ENCODE measurements at regions not wholly inside any gene's neighbourhood (a gene's known extent, or its start where the extent isn't known, plus 50 kb on each side); places are given as distances from the start of the nearest gene placed in this dataset.

- TF ChIP-seq CTCF (IDR thresholded peaks at IDR 0.05) (no peak), CHD2 (IDR thresholded peaks at IDR 0.05; ENCODE audit: low read length, partially characterized antibody) (no peak), REST (IDR thresholded peaks at IDR 0.05; ENCODE audit: low read depth, low read length) (no peak), RFX5 (IDR thresholded peaks at IDR 0.05; ENCODE audit: low read length) (no peak), NRF1 (IDR thresholded peaks at IDR 0.05; ENCODE audit: low read depth, low read length) (no peak), POLR2AphosphoS5 (IDR thresholded peaks at IDR 0.05; ENCODE audit: low read depth, low read length) (no peak), EP300 (IDR thresholded peaks at IDR 0.05; ENCODE audit: borderline replicate concordance in 1 of 2, low read depth in 1 of 2, low read length in 1 of 2) (no peak), NFIC (IDR thresholded peaks at IDR 0.05; ENCODE audit: borderline replicate concordance) (no peak), RAD21 (IDR thresholded peaks at IDR 0.05; ENCODE audit: low read length) (no peak)
These were observed 152.5 kb upstream of the SKOR2 start for GRCh38 chr18:47403949-47404348.

All from SK-N-SH (cell line).